HL-60 (cell line): ENCODE measurements at regions not wholly inside any gene's neighbourhood (a gene's known extent, or its start where the extent isn't known, plus 50 kb on each side); places are given as distances from the start of the nearest gene placed in this dataset.

ENCODE experiments used
- DNase-seq, 2 experiments: peaks; one replicate each; pipeline ENCODE4 v3.0.0-alpha.2; 2010 to 2020; ENCODE audit warnings: low read depth in 1 of 2, low spot score in 1 of 2
- H3K27ac ChIP-seq: fragments of 250-450 bp; sonication (Bioruptor Pico); replicated peaks from 2 replicates; pipeline ENCODE4 v1.5.1; 2020; ENCODE audit warnings: mild to moderate bottlenecking, moderate library complexity
- H3K27me3 ChIP-seq: fragments of 250-450 bp; sonication (Bioruptor Pico); 2 replicates; pipeline ENCODE4 v1.5.1; 2021; ENCODE audit warnings: mild to moderate bottlenecking, moderate library complexity; ENCODE audit not compliant: insufficient read depth, poor library complexity, severe bottlenecking
- H3K4me3 ChIP-seq: replicated peaks from 2 replicates; pipeline ENCODE4 v1.5.1; 2011; ENCODE audit warnings: mild to moderate bottlenecking, control low read depth, low read length; ENCODE audit not compliant: insufficient read depth
- GABPA ChIP-seq: IDR thresholded peaks from 2 replicates; pipeline ENCODE4 v1.6.1; 2012; ENCODE audit warnings: low read depth
- POLR2AphosphoS5 ChIP-seq: IDR thresholded peaks from 2 replicates; pipeline ENCODE4 v1.6.1; 2012; ENCODE audit warnings: low read depth
- SPI1 ChIP-seq: IDR thresholded peaks from 2 replicates; pipeline ENCODE4 v1.6.1; 2012; ENCODE audit warnings: low read depth, mild to moderate bottlenecking, borderline replicate concordance
- TF ChIP-seq, protein P1 (sequence below): IDR thresholded peaks from one replicate; pipeline ENCODE4 v1.5.1; 2011; ENCODE audit warnings: low read length, control low read depth, inconsistent platforms; ENCODE audit not compliant: insufficient read depth
- TF ChIP-seq, protein P2 (sequence below): IDR thresholded peaks from 2 replicates; pipeline ENCODE4 v1.6.1; 2012; ENCODE audit warnings: low read depth; ENCODE audit not compliant: insufficient replicate concordance

- TF ChIP-seq POLR2AphosphoS5 (no peak), GABPA (no peak), SPI1 (no peak)
- TF ChIP-seq, protein P1, sequence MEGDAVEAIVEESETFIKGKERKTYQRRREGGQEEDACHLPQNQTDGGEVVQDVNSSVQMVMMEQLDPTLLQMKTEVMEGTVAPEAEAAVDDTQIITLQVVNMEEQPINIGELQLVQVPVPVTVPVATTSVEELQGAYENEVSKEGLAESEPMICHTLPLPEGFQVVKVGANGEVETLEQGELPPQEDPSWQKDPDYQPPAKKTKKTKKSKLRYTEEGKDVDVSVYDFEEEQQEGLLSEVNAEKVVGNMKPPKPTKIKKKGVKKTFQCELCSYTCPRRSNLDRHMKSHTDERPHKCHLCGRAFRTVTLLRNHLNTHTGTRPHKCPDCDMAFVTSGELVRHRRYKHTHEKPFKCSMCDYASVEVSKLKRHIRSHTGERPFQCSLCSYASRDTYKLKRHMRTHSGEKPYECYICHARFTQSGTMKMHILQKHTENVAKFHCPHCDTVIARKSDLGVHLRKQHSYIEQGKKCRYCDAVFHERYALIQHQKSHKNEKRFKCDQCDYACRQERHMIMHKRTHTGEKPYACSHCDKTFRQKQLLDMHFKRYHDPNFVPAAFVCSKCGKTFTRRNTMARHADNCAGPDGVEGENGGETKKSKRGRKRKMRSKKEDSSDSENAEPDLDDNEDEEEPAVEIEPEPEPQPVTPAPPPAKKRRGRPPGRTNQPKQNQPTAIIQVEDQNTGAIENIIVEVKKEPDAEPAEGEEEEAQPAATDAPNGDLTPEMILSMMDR, result no peak
- TF ChIP-seq, protein P2, sequence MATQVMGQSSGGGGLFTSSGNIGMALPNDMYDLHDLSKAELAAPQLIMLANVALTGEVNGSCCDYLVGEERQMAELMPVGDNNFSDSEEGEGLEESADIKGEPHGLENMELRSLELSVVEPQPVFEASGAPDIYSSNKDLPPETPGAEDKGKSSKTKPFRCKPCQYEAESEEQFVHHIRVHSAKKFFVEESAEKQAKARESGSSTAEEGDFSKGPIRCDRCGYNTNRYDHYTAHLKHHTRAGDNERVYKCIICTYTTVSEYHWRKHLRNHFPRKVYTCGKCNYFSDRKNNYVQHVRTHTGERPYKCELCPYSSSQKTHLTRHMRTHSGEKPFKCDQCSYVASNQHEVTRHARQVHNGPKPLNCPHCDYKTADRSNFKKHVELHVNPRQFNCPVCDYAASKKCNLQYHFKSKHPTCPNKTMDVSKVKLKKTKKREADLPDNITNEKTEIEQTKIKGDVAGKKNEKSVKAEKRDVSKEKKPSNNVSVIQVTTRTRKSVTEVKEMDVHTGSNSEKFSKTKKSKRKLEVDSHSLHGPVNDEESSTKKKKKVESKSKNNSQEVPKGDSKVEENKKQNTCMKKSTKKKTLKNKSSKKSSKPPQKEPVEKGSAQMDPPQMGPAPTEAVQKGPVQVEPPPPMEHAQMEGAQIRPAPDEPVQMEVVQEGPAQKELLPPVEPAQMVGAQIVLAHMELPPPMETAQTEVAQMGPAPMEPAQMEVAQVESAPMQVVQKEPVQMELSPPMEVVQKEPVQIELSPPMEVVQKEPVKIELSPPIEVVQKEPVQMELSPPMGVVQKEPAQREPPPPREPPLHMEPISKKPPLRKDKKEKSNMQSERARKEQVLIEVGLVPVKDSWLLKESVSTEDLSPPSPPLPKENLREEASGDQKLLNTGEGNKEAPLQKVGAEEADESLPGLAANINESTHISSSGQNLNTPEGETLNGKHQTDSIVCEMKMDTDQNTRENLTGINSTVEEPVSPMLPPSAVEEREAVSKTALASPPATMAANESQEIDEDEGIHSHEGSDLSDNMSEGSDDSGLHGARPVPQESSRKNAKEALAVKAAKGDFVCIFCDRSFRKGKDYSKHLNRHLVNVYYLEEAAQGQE, result no peak
- DNase-seq, result no peak
Measured at GRCh38 chr5:125293223-125293622, 546.8 kb upstream of the ZNF608 start.

GRCh38 chr5:125293726-125294125 lies 547.3 kb upstream of the ZNF608 start:
- no peak overlapping the region for H3K4me3 ChIP-seq
- H3K27ac ChIP-seq, result no peak overlapping the region
- TF ChIP-seq, protein P1, result no peak
- TF ChIP-seq GABPA (no peak), SPI1 (no peak)
- TF ChIP-seq, protein P2, result no peak
- no peaks in the 10 kb centered on the region for H3K27me3 ChIP-seq
- no peak for DNase-seq

More at GRCh38 chr5:125293223-125293622, 546.8 kb upstream of the ZNF608 start:
- Histone ChIP-seq H3K27me3 (no peaks in the 10 kb centered on the region), H3K27ac (no peak overlapping the region), H3K4me3 (no peak overlapping the region)

DNA sequence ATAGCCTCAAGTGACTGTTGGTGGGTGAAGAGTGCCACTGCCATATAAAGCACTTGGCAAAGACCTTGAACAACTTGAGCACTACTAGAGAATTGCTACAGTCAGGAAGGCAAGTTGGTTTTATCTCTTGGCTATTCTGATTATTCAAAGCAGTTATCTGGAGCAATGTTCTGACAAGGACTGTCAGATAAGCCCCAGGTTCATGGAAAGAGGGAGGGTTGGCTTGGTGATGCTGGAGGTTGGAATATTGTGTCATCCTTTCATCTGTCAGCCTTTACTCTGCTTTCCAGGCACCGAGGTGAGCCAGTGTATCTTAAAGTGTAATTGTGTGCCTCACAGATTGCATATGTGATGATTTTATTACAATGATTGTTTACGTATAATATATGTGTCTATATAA lies 548.4 kb upstream of the ZNF608 start:
- TF ChIP-seq SPI1 (no peak), GABPA (no peak), POLR2AphosphoS5 (no peak)
- TF ChIP-seq, protein P1, result no peak
- TF ChIP-seq, protein P2, result no peak
- H3K27ac ChIP-seq, result no peak overlapping the region

More for the DNA sequence above, 548.4 kb upstream of the ZNF608 start:
- H3K27me3 ChIP-seq, result no peaks in the 10 kb centered on the region
- H3K4me3 ChIP-seq, result no peak overlapping the region
- DNase-seq, result no peak
